Right renal cortex interstitium (tissue), 3 donors: ENCODE measurements at regions not wholly inside any gene's neighbourhood (a gene's known extent, or its start where the extent isn't known, plus 50 kb on each side); places are given as distances from the start of the nearest gene placed in this dataset.
"Not testable (repeated sequence)": the region's sequence is repeated elsewhere in the genome, so short reads cannot be mapped to it uniquely, and the experiment has no call there.

Experiments
- DNase-seq, 3 donors: peaks; one replicate each; pipeline ENCODE4 v3.0.0-alpha.2; 2013; ENCODE audit warnings: low read depth in 3 of 3, low spot score in 2 of 3

DNA sequence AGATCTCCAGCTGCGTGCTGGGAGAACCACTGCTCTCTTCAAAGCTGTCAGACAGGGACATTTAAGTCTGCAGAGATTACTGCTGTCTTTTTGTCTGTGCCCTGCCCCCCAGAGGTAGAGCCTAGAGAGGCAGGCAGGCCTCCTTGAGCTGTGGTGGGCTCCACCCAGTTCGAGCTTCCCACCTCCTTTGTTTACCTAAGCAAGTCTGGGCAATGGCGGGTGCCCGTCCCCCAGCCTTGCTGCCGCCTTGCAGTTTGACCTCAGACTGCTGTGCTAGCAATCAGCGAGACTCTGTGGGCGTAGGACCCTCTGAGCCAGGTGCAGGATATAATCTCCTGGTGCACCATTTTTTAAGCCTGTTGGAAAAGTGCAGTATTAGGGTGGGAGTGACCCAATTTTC is 128.6 kb downstream of the ACTR3 start:
- DNase-seq, result not testable (repeated sequence)

DNA sequence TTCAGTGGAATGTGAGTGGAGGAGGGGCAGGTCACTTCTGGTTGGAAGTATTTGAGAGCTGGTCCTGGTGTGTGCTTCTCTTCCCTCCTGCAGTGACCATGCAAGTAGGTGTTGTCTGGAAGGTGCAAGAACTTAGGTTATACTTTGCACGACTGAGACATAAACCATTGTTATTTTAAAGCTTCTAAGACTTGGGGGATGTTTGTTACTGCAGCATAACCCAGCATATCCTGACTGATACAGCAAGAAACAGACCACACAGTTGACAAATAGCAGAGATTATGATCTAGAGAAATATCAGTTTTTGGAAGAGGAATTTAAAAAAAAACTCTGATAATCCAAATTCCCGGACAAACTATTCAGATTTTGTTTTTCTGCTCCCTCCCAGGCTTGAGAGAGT is 130.8 kb downstream of the ACTR3 start:
- no peak for DNase-seq

DNA sequence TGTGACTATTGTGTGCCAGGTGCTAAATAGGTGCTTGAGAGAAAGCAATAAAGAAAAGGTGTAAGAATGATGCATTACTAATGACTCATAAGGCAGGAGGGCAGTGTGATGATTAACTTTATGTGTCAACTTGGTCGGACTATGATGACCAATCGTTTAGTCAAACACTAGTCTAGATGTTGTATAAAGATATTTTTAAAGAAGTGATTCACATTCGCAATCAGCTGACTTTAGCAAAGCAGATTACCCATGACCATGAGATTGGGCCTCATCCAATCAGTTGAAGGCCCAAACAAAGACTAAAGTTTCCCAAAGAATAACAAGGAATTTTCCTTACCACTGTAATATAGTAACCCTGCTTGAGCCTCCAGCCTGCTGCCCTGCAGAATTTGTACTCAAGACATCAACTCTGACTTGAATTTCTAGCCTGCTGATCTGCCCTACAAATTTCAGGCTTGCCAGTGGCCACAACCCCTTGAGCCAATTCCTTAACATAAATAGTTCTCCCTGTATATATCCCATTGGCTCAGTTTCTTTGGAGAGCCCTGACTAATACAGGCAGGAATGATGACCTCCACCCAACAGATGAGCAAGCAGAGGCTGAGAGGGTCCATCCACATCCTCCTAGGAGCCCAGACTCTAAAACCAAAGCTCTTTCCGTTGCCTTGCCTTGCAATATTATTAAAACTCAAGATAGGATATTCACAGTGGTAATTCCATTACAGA is 132.6 kb downstream of the ACTR3 start:
- DNase-seq, result no peak

- no peak for DNase-seq
These were observed 134.4 kb downstream of the ACTR3 start for GRCh38 chr2:114024326-114024725.

GRCh38 chr2:114025030-114025429 is 135.1 kb downstream of the ACTR3 start:
- no peak for DNase-seq

DNA sequence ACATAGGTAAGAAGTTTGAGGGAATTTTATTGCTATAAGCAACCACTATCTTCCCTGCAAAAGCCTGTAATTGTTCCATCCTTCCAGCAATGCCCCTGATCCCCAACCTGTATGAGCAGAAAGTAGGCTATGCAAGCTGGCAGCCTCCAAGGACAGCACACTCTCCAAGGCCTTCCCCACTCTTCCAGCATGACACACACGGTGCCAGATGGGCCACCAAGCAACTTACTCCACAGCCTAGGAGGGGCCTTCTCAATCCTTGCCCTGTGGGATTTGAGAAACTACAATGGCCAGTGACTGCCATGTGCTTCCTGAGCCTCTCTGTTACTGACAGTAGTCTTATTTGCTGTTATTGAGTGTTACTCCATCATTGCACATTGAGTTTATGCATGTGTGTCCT is 137.5 kb downstream of the ACTR3 start:
- no peak for DNase-seq

- DNase-seq, result no peak
These were observed 142.0 kb downstream of the ACTR3 start for GRCh38 chr2:114031605-114032505.

DNA sequence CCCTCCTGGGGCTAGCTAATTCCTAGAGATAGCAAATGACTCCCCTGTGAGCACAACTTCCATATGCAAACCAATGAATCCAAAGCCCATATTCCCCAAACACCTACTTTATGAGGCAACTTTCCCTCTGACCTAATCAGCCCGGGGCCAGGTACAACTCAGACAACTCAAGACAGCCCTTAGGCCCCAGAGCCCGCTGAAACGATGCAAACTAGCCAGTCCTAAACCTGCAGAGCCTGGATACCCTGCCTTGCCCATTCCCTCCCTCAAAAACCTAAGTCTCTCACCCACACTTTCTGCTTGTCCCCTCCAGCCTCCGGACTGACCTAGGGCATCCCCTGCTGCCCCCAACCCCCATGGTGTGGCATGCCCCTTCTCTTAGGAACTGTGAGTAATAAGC is 142.8 kb downstream of the ACTR3 start:
- DNase-seq, result no peak

DNA sequence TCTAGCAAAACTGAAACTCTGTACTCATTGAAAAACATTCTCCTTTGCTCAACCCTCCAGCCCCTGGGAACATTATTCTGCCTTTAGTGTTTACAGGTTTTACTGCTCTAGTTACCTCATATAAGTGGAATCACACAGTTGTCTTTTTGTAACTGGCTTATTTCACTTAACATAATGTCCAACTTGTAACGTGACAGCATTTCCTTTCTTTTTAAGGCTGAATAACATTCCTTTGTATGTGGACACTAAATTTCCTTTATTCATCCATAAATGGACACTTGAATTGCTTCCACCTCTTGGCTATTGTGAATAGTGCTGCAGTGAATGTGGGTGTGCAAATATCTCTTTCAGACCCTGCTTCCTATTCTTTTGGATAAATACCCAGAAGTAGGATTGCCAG is 144.9 kb downstream of the ACTR3 start:
- DNase-seq, result no peak

DNA sequence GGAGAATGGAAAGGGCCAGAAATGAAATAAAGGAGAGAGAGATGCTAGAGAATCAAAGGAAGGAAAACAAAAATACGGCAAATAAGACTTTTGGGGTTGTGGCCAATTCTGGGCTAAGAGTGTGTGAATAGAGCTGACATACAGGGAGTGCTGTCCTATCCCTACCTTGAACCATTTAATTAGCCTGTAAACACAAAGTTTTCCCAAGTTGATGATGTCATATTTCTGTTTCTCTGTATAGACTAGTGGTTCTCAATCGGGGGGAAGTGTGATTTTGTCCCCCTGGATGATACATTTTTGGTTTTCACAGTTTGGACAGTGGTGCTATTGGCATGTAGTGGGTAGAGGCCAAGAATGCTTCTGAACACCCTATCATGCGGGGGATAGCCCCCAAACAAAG is 148.8 kb downstream of the ACTR3 start:
- no peak for DNase-seq

- no peak for DNase-seq
These were observed 149.8 kb downstream of the ACTR3 start for GRCh38 chr2:114039677-114040076.

GRCh38 chr2:114040826-114041225 is 150.9 kb downstream of the ACTR3 start:
- DNase-seq, result no peak

DNA sequence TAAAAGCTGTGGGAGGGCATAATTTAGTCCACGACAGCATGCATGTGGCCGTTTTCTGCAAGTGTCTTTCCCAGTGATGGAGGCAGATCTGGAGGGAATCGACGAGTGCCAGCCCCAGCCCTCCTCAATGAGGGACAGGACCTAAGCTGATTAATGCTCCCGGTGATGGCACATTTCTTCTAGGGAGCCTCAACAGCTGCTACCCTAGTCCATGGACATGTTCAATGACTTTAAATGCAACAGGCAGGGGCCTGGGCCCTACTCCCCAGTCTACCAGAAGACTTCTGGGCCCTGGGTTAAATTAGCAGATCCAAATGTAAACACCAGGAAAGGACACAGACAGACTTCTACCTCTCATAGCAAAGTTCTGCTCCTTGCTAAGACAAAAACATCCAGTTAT is 155.1 kb downstream of the ACTR3 start:
- DNase-seq, result no peak

DNA sequence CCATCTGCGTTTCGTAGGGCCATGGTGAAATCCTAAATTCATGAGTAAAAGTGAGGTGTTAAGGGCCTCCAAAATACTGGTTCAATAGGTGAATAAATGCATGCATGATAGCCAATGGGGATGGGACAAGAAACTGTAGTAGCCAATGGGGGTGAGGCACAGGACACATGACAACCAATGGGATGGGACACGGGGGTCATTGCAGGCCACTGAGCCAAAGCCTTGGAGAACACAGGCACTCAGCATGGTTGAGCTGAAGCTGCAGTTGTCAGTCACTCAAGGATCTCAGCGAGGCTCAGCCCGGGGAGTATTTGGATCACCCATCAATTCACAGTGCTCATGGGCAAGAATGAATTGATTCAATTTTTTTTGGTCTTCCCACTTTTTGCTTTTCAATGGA is 156.5 kb downstream of the ACTR3 start:
- no peak for DNase-seq

DNA sequence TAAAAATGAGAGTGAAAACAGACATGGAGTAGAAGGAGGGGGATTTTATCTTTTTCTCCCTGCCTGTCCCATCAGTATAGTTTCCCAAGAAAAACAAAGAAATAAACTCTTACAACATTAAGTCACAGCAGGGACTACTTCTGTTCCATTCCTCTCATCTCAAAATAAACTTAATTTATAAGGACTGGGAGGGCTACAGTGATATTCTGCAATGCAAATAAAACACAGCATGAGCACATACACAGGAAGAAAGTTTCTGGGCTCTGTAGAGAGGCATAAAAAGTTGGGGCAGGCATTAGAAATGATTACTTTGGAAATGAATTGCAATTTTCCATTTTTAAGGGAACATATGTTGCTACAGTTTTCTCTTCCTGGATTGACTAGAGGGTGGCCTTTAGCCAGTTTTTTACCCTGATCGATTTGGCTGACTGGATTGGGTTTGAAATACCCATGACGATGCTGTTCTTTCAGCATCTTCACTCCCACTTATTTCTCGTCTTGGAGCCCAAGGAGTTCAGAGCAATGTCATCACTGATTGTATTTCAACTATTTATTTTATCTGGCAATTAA is 157.1 kb downstream of the ACTR3 start:
- no peak for DNase-seq

DNA sequence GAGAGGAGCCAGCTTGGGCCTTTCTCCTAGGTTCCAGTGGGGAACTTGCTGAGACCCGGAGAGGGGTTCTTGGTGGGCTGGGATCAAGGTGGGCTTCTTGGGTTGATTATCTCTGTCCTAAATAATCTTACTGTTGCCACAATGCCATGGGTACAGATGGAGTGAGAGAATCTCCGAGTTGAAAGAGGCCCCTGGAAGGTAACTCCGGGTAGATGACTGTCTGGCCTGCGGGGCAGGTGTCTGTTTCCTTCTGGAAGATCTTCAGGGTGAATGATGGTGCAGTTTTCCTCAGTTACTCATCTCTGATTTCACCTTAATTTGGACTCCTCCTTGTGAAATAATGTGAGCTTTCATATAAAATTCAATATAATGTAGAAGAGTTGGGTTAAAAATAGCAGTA is 159.4 kb downstream of the ACTR3 start:
- DNase-seq, result no peak

DNA sequence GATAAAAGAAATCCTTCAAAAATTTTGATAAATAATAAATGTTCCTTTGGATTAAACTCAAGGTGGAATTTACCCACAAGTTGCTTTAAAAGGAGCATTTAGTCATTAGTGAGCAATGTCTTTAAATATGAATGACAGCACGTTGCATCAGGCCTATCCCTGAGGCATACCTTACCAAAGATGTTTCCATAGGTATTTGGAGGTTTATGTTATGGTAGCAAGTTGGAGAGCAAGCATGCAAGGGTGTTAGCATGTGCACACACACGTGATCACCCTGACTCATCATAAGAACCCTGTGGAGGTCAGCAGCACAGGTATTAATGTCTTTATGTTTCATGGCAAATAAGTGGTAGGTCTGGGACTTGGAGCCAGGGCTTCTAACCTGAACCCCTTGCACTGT is 159.9 kb downstream of the ACTR3 start:
- DNase-seq, result no peak

DNA sequence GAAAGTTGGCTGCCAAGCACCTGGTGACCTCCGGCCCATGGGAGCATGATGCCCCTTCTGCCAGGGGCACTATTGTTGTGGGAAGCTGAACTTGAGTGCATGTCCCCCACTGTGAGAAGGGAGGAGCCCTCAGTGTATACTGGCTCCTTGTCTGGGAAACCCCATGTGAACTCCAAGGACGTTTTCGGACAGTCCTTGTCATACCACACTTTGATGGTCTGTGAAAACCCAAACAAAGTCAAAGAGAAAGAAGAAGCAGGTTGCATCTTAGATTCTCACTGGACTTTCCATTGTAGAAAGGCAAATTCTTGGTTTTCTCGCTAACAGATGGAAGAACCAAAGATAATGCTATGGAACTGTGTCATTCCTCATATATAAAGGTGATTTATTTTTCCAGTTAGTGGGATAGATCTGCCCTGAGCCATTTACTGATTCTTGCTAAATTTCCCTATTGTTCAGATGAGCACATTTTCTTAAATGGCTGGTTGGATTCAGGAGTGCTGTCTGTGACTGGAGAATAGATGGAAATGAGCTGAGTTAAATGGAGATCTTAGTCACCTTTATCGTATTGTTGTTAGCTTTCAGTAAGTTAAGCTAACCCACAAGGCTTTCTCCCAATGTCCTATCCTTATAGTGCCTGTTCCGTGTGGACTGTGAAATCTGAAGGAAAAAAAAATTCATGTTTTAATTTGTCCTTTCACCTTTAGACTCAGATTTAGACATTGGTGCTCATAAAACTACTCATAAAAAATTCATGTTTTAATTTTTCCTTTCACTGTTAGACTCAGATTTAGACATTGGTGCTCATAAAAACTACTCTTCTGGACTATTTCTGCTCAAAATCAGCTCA is 166.6 kb downstream of the ACTR3 start:
- no peak for DNase-seq

GRCh38 chr2:114057638-114058037 is 167.7 kb downstream of the ACTR3 start:
- no peak for DNase-seq

DNA sequence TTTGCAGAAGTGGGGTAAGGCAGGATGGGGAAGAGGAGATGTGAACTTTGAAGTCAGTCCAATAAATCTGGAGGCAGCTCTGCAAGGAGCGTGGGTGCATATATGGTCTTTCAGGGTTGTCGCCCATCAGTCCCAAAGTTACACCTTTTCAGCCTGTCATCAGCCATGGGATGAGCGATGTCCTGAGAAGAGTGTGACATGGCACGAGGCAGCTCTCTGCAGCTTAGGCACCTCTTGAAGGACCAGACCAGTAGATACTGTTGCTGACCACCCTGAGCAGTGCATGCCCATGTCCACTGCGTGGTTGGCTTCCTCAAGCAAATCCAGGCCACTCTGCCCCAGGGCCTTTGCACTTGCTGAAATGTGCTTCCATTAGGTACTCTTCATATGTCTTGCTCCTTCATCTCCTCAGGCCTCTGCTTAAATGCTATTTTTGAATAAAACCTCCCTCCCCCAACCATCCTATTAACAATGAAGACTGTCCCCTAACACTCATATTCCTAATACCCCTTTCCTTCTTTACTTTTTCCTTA is 171.7 kb downstream of the ACTR3 start:
- no peak for DNase-seq

GRCh38 chr2:114063346-114063745 is 173.5 kb downstream of the ACTR3 start:
- no peak for DNase-seq
